ENCODE measurements at regions not wholly inside any gene's neighbourhood (a gene's known extent, or its start where the extent isn't known, plus 50 kb on each side); places are given as distances from the start of the nearest gene placed in this dataset.
"Not testable (repeated sequence)": the region's sequence is repeated elsewhere in the genome, so short reads cannot be mapped to it uniquely, and the experiment has no call there.

DNA sequence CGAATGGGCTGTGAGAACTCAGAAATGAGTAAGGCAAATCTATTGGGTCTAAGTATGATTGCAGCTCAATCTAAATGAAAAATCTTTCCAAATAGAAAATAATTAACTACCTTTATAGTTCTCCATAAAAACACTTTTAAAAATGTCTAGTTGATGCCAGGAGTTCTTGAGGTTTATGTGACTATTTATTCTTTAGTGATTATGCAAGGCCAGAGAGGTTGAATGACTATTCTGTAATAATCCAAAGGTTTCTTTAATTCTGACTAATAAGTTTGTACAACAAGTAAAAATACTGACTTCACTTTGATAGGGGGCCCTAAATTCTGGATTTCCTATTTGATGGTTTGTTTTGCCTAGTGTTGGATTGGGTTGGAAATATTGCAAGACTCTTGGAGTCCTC lies 461.2 kb downstream of the EPM2A start:
- Histone ChIP-seq H3K9ac (ENCODE audit: low read depth in 1 of 2, low read length in 2 of 2) (no peak overlapping the region), H3K27me3 (ENCODE audit: control insufficient read depth in 2 of 2, insufficient read depth in 2 of 2, low read length in 2 of 2) (no peaks in the 10 kb centered on the region), H3K27ac (ENCODE audit: low read depth in 2 of 2, low read length in 2 of 2) (no peak overlapping the region), H3K9me3 (ENCODE audit: control insufficient read depth in 2 of 2, low read length in 2 of 2) (no peaks in the 10 kb centered on the region), H3K4me1 (ENCODE audit: control insufficient read depth in 2 of 2, insufficient read depth in 2 of 2, low read length in 2 of 2) (peaks cover 0 to 3% of the 10 kb centered on the region in 2 donors), H3K4me3 (ENCODE audit: low read length in 2 of 2) (no peak overlapping the region), H3K36me3 (ENCODE audit: control insufficient read depth in 2 of 2, insufficient read depth in 2 of 2, low read length in 2 of 2) (no peaks in the 10 kb centered on the region)

- Histone ChIP-seq H3K27me3 (ENCODE audit: control insufficient read depth in 2 of 2, insufficient read depth in 2 of 2, low read length in 2 of 2) (no peaks in the 10 kb centered on the region), H3K36me3 (ENCODE audit: control insufficient read depth in 2 of 2, insufficient read depth in 2 of 2, low read length in 2 of 2) (no peaks in the 10 kb centered on the region), H3K27ac (ENCODE audit: low read depth in 2 of 2, low read length in 2 of 2) (no peak overlapping the region), H3K4me1 (ENCODE audit: control insufficient read depth in 2 of 2, insufficient read depth in 2 of 2, low read length in 2 of 2) (peaks cover 0 to 3% of the 10 kb centered on the region in 2 donors), H3K9me3 (ENCODE audit: control insufficient read depth in 2 of 2, low read length in 2 of 2) (no peaks in the 10 kb centered on the region), H3K9ac (ENCODE audit: low read depth in 1 of 2, low read length in 2 of 2) (no peak overlapping the region), H3K4me3 (ENCODE audit: low read length in 2 of 2) (no peak overlapping the region)
Observed at GRCh38 chr6:145275019-145275418, 460.3 kb downstream of the EPM2A start.

DNA sequence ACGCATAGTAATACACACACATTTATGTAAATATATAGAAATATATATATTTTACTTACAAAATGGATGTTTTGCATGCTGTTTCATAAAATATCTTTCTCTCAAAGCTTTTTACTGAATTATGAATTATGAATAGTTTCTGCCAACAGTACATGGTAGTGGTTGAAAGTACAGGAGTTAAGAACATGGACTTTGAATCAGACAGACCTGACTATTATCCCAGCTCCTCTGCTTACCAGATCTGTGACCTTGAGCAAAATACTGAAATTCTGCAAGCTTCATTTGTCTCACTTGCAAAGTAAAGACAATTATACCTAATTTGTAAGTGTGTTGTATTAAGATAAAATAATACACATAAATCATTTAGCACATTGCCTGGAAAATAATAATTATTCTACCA lies 459.5 kb downstream of the EPM2A start:
- Histone ChIP-seq H3K4me3 (ENCODE audit: low read length in 2 of 2) (no peak overlapping the region), H3K36me3 (ENCODE audit: control insufficient read depth in 2 of 2, insufficient read depth in 2 of 2, low read length in 2 of 2) (no peaks in the 10 kb centered on the region), H3K4me1 (ENCODE audit: control insufficient read depth in 2 of 2, insufficient read depth in 2 of 2, low read length in 2 of 2) (peaks cover 0 to 3% of the 10 kb centered on the region in 2 donors), H3K9ac (ENCODE audit: low read depth in 1 of 2, low read length in 2 of 2) (no peak overlapping the region), H3K27me3 (ENCODE audit: control insufficient read depth in 2 of 2, insufficient read depth in 2 of 2, low read length in 2 of 2) (no peaks in the 10 kb centered on the region), H3K9me3 (ENCODE audit: control insufficient read depth in 2 of 2, low read length in 2 of 2) (no peaks in the 10 kb centered on the region), H3K27ac (ENCODE audit: low read depth in 2 of 2, low read length in 2 of 2) (no peak overlapping the region)

DNA sequence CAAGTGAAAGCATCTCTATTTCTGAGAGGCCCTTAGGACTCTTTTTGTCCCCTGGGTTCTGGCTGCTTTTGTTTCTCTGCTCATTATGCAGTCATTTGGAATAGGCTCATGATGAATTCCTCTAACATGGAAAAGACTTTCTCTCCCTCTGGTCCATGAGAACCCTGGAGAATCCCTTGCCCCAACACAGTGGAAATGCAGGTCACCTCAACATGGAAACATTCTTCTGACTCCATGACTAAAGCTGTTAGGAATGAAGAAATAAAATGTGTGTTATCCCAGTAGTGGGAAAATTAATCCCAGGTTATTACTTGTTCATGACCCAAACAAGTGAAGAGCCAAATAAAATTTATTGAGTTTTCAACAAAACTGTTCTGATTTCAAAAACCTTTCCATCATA lies 458.6 kb downstream of the EPM2A start:
- no peaks in the 10 kb centered on the region for H3K4me1 ChIP-seq (ENCODE audit: control insufficient read depth in 2 of 2, insufficient read depth in 2 of 2, low read length in 2 of 2)
- H3K27ac ChIP-seq (ENCODE audit: low read depth in 2 of 2, low read length in 2 of 2) = no peak overlapping the region

DNA sequence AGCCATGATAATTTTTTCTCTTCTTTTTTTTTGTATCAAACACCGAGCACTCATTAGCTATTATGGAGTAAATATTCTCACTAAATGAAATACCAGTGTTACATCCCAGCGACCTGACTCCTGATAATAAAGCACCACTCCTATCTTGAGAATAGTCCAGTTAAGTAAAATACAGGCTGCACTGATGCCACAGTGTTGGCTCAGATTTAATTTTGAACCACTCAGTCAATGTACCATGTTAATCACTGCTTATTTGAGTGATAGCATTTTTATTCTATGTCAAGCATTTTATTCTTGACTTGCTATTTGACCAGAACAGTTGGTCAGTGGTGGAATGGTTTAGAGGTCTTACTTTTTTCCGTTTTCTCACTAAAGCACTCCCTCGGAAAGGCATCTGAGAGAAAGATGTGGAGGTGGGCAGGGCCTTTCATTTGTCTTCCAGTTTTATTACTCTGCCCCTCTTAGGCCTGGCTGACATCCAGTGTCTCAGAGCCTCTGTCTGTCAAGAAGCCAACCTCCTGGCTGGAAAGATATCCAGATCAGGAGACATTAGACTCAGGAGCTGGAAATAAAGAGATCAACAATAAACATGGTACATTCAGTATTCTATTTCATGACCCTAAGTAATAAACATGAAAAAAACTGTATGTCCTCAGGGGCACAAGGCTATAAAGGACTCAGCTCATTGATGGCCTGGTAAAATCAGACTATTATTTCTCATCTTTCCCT lies 457.8 kb downstream of the EPM2A start:
- Histone ChIP-seq H3K9ac (ENCODE audit: low read depth in 1 of 2, low read length in 2 of 2) (no peak overlapping the region), H3K4me1 (ENCODE audit: control insufficient read depth in 2 of 2, insufficient read depth in 2 of 2, low read length in 2 of 2) (no peaks in the 10 kb centered on the region), H3K4me3 (ENCODE audit: low read length in 2 of 2) (no peak overlapping the region), H3K36me3 (ENCODE audit: control insufficient read depth in 2 of 2, insufficient read depth in 2 of 2, low read length in 2 of 2) (no peaks in the 10 kb centered on the region), H3K9me3 (ENCODE audit: control insufficient read depth in 2 of 2, low read length in 2 of 2) (no peaks in the 10 kb centered on the region), H3K27me3 (ENCODE audit: control insufficient read depth in 2 of 2, insufficient read depth in 2 of 2, low read length in 2 of 2) (no peaks in the 10 kb centered on the region), H3K27ac (ENCODE audit: low read depth in 2 of 2, low read length in 2 of 2) (no peak overlapping the region)

More for the DNA sequence above, 458.6 kb downstream of the EPM2A start:
- no peaks in the 10 kb centered on the region for H3K36me3 ChIP-seq (ENCODE audit: control insufficient read depth in 2 of 2, insufficient read depth in 2 of 2, low read length in 2 of 2)
- no peak overlapping the region for H3K9ac ChIP-seq (ENCODE audit: low read depth in 1 of 2, low read length in 2 of 2)
- H3K27me3 ChIP-seq (ENCODE audit: control insufficient read depth in 2 of 2, insufficient read depth in 2 of 2, low read length in 2 of 2) = no peaks in the 10 kb centered on the region
- no peak overlapping the region for H3K4me3 ChIP-seq (ENCODE audit: low read length in 2 of 2)
- H3K9me3 ChIP-seq (ENCODE audit: control insufficient read depth in 2 of 2, low read length in 2 of 2) = no peaks in the 10 kb centered on the region

DNA sequence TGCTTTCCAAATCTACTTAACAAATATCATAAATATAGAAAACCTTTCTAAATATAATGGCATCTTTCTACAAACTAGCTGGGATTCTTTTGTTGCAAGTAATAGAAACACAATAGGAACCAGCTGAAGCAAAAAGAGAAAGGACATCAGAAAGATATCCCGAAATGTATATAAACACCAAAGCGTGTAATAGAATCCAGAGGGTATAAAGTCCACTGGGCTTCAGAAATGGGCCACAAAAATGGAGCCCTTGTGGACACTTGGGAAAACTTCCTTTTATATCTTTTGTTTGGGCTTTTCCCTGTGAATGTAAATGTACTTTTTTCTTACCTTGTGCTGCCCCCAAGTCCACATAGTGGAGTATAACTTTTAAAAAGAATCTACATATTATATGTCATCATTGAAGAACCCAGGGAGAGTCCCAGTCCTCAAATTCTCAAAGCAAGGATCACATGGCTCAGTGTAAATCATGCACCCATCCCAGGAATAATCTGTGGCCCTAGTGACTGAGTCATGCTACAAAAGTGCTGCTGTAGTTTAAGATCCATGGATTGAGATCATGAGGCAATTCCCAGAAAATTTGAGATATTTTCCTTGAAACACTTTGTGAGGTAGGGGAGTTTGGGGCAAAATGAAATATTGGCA lies 457.0 kb downstream of the EPM2A start:
- Histone ChIP-seq H3K4me1 (ENCODE audit: control insufficient read depth in 2 of 2, insufficient read depth in 2 of 2, low read length in 2 of 2) (no peaks in the 10 kb centered on the region), H3K4me3 (ENCODE audit: low read length in 2 of 2) (no peak overlapping the region), H3K27ac (ENCODE audit: low read depth in 2 of 2, low read length in 2 of 2) (no peak overlapping the region), H3K9ac (ENCODE audit: low read depth in 1 of 2, low read length in 2 of 2) (no peak overlapping the region), H3K9me3 (ENCODE audit: control insufficient read depth in 2 of 2, low read length in 2 of 2) (no peaks in the 10 kb centered on the region), H3K36me3 (ENCODE audit: control insufficient read depth in 2 of 2, insufficient read depth in 2 of 2, low read length in 2 of 2) (no peaks in the 10 kb centered on the region), H3K27me3 (ENCODE audit: control insufficient read depth in 2 of 2, insufficient read depth in 2 of 2, low read length in 2 of 2) (no peaks in the 10 kb centered on the region)

DNA sequence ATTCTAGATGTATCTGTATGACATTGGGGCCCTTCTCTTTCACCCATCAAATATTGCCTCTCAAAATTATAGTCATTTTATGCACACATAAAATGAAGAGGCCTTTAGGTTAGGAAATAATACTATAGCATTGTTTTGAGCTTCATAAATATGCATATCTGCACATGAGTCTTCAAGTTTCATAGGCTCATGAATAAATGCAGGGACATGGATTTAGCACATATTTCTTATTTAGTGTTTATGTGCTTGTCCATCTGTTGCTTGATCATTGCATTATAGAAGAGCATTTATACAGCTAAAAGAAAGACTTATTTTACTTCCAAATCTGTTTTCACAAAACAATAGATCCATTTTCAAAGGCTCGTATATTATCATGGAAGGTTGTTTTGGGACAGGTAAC lies 455.8 kb downstream of the EPM2A start:
- H3K27ac ChIP-seq (ENCODE audit: low read depth in 2 of 2, low read length in 2 of 2) = no peak overlapping the region
- no peaks in the 10 kb centered on the region for H3K9me3 ChIP-seq (ENCODE audit: control insufficient read depth in 2 of 2, low read length in 2 of 2)

GRCh38 chr6:145279993-145280392 lies 455.3 kb downstream of the EPM2A start:
- H3K4me3 ChIP-seq (ENCODE audit: low read length in 2 of 2) = no peak overlapping the region
- no peaks in the 10 kb centered on the region for H3K27me3 ChIP-seq (ENCODE audit: control insufficient read depth in 2 of 2, insufficient read depth in 2 of 2, low read length in 2 of 2)
- no peak overlapping the region for H3K27ac ChIP-seq (ENCODE audit: low read depth in 2 of 2, low read length in 2 of 2)
- no peaks in the 10 kb centered on the region for H3K36me3 ChIP-seq (ENCODE audit: control insufficient read depth in 2 of 2, insufficient read depth in 2 of 2, low read length in 2 of 2)
- H3K9me3 ChIP-seq (ENCODE audit: control insufficient read depth in 2 of 2, low read length in 2 of 2) = no peaks in the 10 kb centered on the region
- H3K4me1 ChIP-seq (ENCODE audit: control insufficient read depth in 2 of 2, insufficient read depth in 2 of 2, low read length in 2 of 2) = no peaks in the 10 kb centered on the region
- H3K9ac ChIP-seq (ENCODE audit: low read depth in 1 of 2, low read length in 2 of 2) = no peak overlapping the region

More for the DNA sequence above, 455.8 kb downstream of the EPM2A start:
- Histone ChIP-seq H3K4me3 (ENCODE audit: low read length in 2 of 2) (no peak overlapping the region), H3K36me3 (ENCODE audit: control insufficient read depth in 2 of 2, insufficient read depth in 2 of 2, low read length in 2 of 2) (no peaks in the 10 kb centered on the region), H3K4me1 (ENCODE audit: control insufficient read depth in 2 of 2, insufficient read depth in 2 of 2, low read length in 2 of 2) (no peaks in the 10 kb centered on the region), H3K9ac (ENCODE audit: low read depth in 1 of 2, low read length in 2 of 2) (no peak overlapping the region), H3K27me3 (ENCODE audit: control insufficient read depth in 2 of 2, insufficient read depth in 2 of 2, low read length in 2 of 2) (no peaks in the 10 kb centered on the region)

DNA sequence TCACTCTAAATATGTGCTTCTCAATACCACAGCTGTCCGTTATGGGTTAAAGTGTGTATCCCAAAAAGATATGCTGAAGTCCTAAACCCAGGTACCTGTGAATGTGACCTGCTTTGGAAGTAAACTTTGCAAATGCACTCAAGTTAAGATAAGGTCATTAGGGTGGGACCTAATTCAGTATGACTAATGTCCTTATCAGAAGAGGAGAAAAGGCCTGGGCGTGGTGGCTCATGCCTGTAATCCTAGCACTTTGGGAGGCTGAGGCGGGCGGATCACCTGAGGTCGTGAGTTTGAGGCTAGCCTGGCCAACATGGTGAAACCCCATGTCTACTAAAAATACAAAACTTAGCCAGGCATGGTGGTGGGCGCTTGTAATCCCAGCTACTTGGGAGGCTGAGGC lies 452.1 kb downstream of the EPM2A start:
- H3K4me3 ChIP-seq (ENCODE audit: low read length in 2 of 2); H3K27ac ChIP-seq (ENCODE audit: low read depth in 2 of 2, low read length in 2 of 2); H3K4me1 ChIP-seq (ENCODE audit: control insufficient read depth in 2 of 2, insufficient read depth in 2 of 2, low read length in 2 of 2); H3K36me3 ChIP-seq (ENCODE audit: control insufficient read depth in 2 of 2, insufficient read depth in 2 of 2, low read length in 2 of 2); H3K9me3 ChIP-seq (ENCODE audit: control insufficient read depth in 2 of 2, low read length in 2 of 2); H3K27me3 ChIP-seq (ENCODE audit: control insufficient read depth in 2 of 2, insufficient read depth in 2 of 2, low read length in 2 of 2); H3K9ac ChIP-seq (ENCODE audit: low read depth in 1 of 2, low read length in 2 of 2): not testable (repeated sequence)

DNA sequence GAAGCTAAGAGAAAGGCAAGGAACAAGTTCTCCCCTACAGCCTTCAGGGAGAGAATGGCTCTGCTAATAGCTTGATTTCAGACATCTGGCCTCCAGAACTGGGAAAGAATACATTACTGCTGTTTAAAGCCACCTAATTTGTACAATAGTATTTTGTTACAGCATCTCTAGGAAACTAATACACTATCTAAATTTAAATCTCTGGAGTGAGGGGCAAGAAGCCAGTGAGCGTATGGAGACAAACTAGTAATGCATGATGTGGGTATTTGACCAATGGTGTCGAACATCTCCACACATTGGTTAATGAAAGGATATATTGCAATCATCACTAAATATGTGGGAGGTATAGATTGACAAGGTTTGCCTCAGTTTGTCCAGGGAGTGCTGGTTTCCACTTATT lies 451.5 kb downstream of the EPM2A start:
- no peaks in the 10 kb centered on the region for H3K4me1 ChIP-seq (ENCODE audit: control insufficient read depth in 2 of 2, insufficient read depth in 2 of 2, low read length in 2 of 2)
- H3K9me3 ChIP-seq (ENCODE audit: control insufficient read depth in 2 of 2, low read length in 2 of 2) = no peaks in the 10 kb centered on the region
- H3K4me3 ChIP-seq (ENCODE audit: low read length in 2 of 2) = no peak overlapping the region
- no peaks in the 10 kb centered on the region for H3K27me3 ChIP-seq (ENCODE audit: control insufficient read depth in 2 of 2, insufficient read depth in 2 of 2, low read length in 2 of 2)
- H3K9ac ChIP-seq (ENCODE audit: low read depth in 1 of 2, low read length in 2 of 2) = no peak overlapping the region
- H3K27ac ChIP-seq (ENCODE audit: low read depth in 2 of 2, low read length in 2 of 2) = no peak overlapping the region
- no peaks in the 10 kb centered on the region for H3K36me3 ChIP-seq (ENCODE audit: control insufficient read depth in 2 of 2, insufficient read depth in 2 of 2, low read length in 2 of 2)

All from mucosa of rectum (tissue), 2 donors.